Effector memory CD8-positive, alpha-beta T cell (primary cell): ENCODE measurements at regions not wholly inside any gene's neighbourhood (a gene's known extent, or its start where the extent isn't known, plus 50 kb on each side); places are given as distances from the start of the nearest gene placed in this dataset.
"Not testable (repeated sequence)": the region's sequence is repeated elsewhere in the genome, so short reads cannot be mapped to it uniquely, and the experiment has no call there.

ENCODE experiments used
- ATAC-seq: fragments of 150-1000 bp; cut with Tn5 transposase; replicated peaks from 2 replicates; pipeline ENCODE4 v1.10.0; 2021; ENCODE audit warnings: mild to moderate bottlenecking, moderate library complexity
- DNase-seq, 3 experiments: peaks; one replicate each; pipeline ENCODE4 v3.0.0; 2021
- H3K27ac Mint-ChIP-seq, 2 donors: one replicate each; pipeline ENCODE4 v1.8.0; 2022; ENCODE audit warnings: mild to moderate bottlenecking in 2 of 2, mixed read lengths in 2 of 2, moderate library complexity in 2 of 2
- H3K27me3 Mint-ChIP-seq, 2 donors: one replicate each; pipeline ENCODE4 v1.8.0; 2022; ENCODE audit warnings: mixed read lengths in 2 of 2
- H3K36me3 Mint-ChIP-seq: one replicate; pipeline ENCODE4 v1.8.0; 2022; ENCODE audit warnings: mild to moderate bottlenecking, moderate library complexity, mixed read lengths; ENCODE audit not compliant: insufficient read depth
- H3K4me1 Mint-ChIP-seq, 2 donors: one replicate each; pipeline ENCODE4 v1.8.0; 2022; ENCODE audit warnings: low read depth in 2 of 2, mixed read lengths in 2 of 2
- H3K4me3 Mint-ChIP-seq, 2 donors: one replicate each; pipeline ENCODE4 v1.8.0; 2022; ENCODE audit warnings: mild to moderate bottlenecking in 2 of 2, mixed read lengths in 2 of 2, moderate library complexity in 2 of 2
- H3K9me3 Mint-ChIP-seq, 2 donors: one replicate each; pipeline ENCODE4 v1.8.0; 2022; ENCODE audit warnings: mixed read lengths in 2 of 2

DNA sequence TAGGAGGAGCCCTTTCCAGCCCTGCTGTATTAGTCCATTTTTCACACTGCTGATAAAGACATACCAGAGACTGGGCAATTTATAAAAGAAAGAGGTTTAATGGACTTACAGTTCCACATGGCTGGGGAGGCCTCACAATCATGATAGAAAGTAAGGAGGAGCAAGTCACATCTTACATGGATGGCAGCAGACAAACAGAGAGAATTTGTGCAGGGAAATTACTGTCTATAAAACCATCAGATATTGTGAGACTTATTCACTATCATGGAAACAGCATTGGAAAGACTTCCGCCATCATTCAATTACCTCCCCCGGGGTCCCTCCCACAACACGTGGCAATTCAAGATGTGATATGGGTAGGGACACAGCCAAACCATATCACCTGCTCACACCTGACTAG lies 744.3 kb upstream of the SLITRK5 start:
- not testable (repeated sequence) for H3K36me3 Mint-ChIP-seq, H3K27me3 Mint-ChIP-seq, ATAC-seq, H3K9me3 Mint-ChIP-seq, H3K4me1 Mint-ChIP-seq, H3K4me3 Mint-ChIP-seq, H3K27ac Mint-ChIP-seq, DNase-seq

DNA sequence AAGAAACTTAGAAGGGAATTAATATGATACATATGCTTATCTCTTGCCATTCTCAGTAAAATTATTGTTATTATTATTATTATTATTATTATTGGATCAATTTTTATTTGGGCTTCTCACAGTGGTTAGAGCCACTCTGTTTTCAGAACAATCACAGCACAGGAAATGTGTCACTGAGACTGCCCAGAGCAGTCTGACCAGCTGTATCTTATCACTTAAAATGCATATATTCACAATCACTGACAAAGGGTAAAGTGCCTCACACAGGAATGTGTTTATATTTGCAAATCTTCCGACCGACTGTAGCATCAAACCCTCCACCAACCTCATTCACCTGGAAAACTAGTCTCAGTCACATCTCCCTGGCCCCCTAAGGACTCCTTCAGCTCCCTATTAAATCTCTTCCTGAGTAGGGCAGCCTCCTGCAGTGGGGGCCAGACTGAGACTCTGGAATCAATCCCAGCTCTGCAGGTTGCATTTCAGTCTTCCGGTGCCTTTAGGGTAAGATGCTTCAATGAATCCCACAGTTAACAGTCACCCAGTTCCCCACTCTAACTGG lies 738.3 kb upstream of the SLITRK5 start:
- no peak for DNase-seq
- Mint-ChIP-seq H3K27me3 (no peaks in the 10 kb centered on the region), H3K4me3 (no peak overlapping the region), H3K27ac (no peak overlapping the region), H3K36me3 (no peaks in the 10 kb centered on the region), H3K4me1 (no peaks in the 10 kb centered on the region), H3K9me3 (peaks cover 0 to 1% of the 10 kb centered on the region in 2 donors)
- ATAC-seq, result no peak

DNA sequence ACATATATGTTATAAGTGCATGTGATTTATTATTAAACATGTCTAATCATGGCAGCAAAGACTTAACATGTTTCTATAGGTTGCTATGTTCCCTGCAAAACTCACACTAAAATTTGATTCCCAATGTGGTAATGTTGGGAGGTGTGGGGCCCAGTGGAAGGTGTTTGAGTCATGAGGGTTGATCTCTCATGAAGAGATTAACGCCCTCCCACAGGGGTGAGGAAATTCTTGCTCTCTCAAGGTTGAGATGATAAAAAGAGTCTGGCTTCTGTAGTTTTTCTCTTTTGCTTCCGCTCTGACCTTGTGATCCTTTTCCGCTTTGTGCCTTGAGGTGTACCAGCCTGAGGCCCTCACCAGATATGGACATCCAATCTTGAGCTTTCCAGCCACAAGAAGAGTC lies 737.5 kb upstream of the SLITRK5 start:
- no peaks in the 10 kb centered on the region for H3K4me1 Mint-ChIP-seq
- DNase-seq (no peak), ATAC-seq (no peak)
- no peaks in the 10 kb centered on the region for H3K36me3 Mint-ChIP-seq
- H3K4me3 Mint-ChIP-seq, result no peak overlapping the region
- H3K27ac Mint-ChIP-seq, result no peak overlapping the region
- no peaks in the 10 kb centered on the region for H3K27me3 Mint-ChIP-seq
- H3K9me3 Mint-ChIP-seq, result peaks cover 0 to 1% of the 10 kb centered on the region in 2 donors

DNA sequence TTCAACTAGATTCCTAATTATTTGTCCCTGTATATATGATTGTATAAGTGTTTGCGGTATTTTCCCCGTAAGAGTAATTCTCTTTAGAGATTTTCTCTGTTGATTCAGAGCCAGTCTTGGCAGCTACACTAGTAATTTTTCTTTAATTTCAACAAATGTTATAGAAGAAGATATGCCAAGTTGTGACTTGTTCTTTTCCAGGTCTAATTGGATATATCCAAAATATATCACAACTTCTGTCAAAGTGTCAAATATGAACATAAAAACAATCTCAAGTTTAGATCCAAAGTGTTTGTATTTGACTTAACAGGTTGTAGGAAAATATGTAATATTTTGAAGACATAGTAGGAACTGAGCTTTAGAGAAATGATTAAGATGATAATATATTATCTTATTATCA lies 733.9 kb upstream of the SLITRK5 start:
- no peaks in the 10 kb centered on the region for H3K9me3 Mint-ChIP-seq
- no peak for ATAC-seq
- H3K4me1 Mint-ChIP-seq, result no peaks in the 10 kb centered on the region

DNA sequence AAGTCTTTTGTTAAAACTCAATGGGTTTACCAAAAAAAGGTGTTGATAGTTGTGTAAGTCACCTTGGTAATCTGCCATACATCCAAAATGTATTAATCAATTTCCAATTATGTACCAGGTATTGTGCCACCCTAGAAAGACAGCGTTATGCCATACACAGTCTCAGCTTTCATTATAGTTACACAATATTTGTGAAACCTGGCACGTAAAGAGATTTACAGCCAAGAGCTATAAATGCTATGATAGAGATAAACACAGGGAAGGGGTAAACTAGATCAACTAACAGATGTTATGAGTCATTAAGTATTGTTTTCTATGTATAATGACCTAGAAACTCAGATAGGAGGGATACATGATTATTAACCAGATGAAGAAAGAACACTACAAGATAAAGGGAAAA lies 725.6 kb upstream of the SLITRK5 start:
- H3K9me3 Mint-ChIP-seq, result peaks cover 0 to 3% of the 10 kb centered on the region in 2 donors
- DNase-seq, result no peak
- H3K4me3 Mint-ChIP-seq, result no peak overlapping the region
- ATAC-seq, result no peak
- H3K36me3 Mint-ChIP-seq, result no peaks in the 10 kb centered on the region
- no peak overlapping the region for H3K27ac Mint-ChIP-seq
- H3K4me1 Mint-ChIP-seq, result peaks cover 0 to 2% of the 10 kb centered on the region in 2 donors
- no peaks in the 10 kb centered on the region for H3K27me3 Mint-ChIP-seq

More for the DNA sequence above, 733.9 kb upstream of the SLITRK5 start:
- Mint-ChIP-seq H3K27me3 (no peaks in the 10 kb centered on the region), H3K4me3 (no peak overlapping the region), H3K36me3 (no peaks in the 10 kb centered on the region), H3K27ac (no peak overlapping the region)
- DNase-seq, result no peak

DNA sequence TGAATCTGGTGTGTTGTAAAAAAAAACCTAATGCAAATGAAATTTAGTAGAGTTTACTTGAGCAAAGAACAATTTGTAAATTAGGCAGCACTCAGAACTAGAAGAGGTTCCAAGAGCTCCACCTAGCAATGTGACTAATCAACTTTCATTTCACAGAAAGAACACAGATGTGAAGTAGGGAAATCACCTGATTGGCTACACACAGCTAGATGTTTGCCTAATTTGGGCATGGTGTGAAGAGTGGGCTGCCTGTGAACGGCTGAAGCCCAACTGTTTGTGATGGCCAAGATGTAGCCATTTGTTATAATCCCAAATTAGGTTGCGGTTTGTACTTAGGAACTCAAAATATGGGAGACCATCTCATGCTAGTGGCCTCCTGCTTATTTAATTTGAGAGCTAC lies 724.4 kb upstream of the SLITRK5 start:
- ATAC-seq, result no peak
- Mint-ChIP-seq H3K36me3 (no peaks in the 10 kb centered on the region), H3K4me1 (peaks cover 0 to 2% of the 10 kb centered on the region in 2 donors), H3K9me3 (peaks cover 0 to 3% of the 10 kb centered on the region in 2 donors), H3K27me3 (no peaks in the 10 kb centered on the region), H3K4me3 (no peak overlapping the region), H3K27ac (no peak overlapping the region)
- DNase-seq, result no peak

DNA sequence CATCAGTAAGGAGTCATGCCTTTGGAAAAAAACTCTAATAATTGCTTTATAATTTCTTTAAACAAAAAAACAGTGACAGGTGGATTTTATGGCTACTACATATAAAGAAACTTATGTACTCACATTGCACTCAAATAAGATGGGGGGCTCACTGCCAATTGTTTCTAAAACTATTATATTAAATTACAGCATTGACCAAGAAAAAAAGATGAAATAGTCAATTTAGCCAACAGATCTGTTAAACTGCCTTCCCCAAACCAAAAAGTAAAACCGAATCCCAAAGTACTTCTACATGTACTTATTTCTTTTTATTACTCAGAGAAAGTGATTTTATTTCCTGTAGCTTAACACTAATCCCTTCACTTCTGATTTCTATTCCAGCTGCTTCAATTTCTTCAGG lies 716.8 kb upstream of the SLITRK5 start:
- Mint-ChIP-seq H3K36me3 (no peaks in the 10 kb centered on the region), H3K27me3 (no peaks in the 10 kb centered on the region), H3K27ac (no peak overlapping the region), H3K4me3 (no peak overlapping the region), H3K4me1 (no peaks in the 10 kb centered on the region), H3K9me3 (peaks cover 6 to 9% of the 10 kb centered on the region in 2 donors)
- ATAC-seq, result no peak
- DNase-seq, result no peak

DNA sequence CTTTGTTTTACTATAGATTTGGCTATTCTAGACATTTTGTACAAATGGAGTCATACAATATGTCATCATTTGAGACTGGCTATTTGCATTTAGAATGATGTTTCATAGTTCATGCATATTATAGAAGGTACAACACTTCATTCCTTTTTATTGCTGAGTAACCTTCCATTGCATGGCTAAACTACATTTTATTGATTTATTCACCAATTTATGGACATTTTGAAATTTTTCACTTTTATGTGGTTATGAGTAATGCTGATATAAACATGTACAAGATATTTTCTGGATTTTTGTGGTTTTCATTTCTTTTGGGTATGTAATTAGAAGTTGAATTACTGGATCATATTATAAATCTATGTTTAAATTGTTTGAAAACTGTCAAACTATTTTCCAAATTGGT lies 710.3 kb upstream of the SLITRK5 start:
- Mint-ChIP-seq H3K36me3 (no peaks in the 10 kb centered on the region), H3K27ac (no peak overlapping the region), H3K4me3 (no peak overlapping the region), H3K4me1 (no peaks in the 10 kb centered on the region), H3K27me3 (no peaks in the 10 kb centered on the region), H3K9me3 (peaks cover 9% of the 10 kb centered on the region in 2 donors)
- ATAC-seq (no peak), DNase-seq (no peak)

DNA sequence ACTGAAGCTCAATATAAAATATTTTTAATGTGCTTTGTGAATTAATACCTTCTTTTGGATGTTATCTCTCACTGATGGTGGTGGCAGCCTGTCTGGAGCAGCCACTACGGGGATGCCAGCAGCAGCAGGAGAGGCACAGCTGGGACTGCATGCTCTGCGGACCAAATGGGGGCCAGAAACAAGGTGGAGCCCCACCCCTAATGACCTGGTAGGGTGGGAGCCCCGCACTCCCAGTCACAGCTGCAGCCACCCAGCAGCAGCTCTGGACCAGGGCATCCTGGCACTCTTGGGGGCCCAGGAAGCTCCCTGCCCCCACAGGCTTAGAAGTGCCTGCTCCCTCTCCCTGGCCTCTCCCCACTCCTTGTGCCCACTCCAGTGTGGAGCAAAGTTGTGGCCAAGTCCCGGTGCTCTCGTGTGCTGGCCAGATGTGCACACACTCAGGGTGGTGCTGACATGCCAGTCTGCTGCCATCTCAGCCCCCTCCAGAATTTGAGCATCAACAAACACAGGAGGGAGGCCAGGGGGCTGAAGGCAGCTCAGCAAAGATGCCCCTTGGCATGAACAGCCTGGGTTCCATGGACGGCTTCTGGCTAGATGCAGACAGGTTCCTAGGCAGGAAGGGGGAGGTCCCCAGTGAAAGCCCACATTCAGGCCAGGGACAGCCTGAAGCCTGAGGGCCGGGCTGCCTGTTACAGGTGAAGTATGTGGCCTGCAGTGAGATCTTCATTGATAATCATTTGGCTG lies 696.7 kb upstream of the SLITRK5 start:
- peaks cover 0 to 1% of the 10 kb centered on the region in 2 donors for H3K9me3 Mint-ChIP-seq
- DNase-seq (no peak), ATAC-seq (no peak)
- H3K36me3 Mint-ChIP-seq, result no peaks in the 10 kb centered on the region
- H3K27me3 Mint-ChIP-seq, result no peaks in the 10 kb centered on the region
- no peak overlapping the region for H3K27ac Mint-ChIP-seq
- no peak overlapping the region for H3K4me3 Mint-ChIP-seq
- H3K4me1 Mint-ChIP-seq, result no peaks in the 10 kb centered on the region

DNA sequence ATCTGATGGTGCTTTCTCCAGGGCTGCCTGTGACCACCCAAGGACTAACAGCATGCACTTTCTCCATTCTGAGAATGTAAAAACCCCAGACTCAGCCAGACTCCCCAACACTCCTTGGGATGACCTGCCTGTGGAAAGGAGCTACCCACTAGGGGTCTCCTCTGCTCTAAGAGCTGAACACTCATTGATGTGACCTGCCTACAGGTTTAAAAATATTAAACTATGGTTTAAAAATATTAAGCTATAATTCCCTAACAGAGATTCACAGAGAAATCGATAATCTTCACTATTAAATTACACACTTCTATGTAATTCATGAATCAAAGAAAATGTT lies 696.2 kb upstream of the SLITRK5 start:
- Mint-ChIP-seq H3K4me3 (no peak overlapping the region), H3K36me3 (no peaks in the 10 kb centered on the region), H3K27me3 (no peaks in the 10 kb centered on the region), H3K9me3 (peaks cover 0 to 1% of the 10 kb centered on the region in 2 donors), H3K4me1 (no peaks in the 10 kb centered on the region), H3K27ac (no peak overlapping the region)
- ATAC-seq (no peak), DNase-seq (no peak)

DNA sequence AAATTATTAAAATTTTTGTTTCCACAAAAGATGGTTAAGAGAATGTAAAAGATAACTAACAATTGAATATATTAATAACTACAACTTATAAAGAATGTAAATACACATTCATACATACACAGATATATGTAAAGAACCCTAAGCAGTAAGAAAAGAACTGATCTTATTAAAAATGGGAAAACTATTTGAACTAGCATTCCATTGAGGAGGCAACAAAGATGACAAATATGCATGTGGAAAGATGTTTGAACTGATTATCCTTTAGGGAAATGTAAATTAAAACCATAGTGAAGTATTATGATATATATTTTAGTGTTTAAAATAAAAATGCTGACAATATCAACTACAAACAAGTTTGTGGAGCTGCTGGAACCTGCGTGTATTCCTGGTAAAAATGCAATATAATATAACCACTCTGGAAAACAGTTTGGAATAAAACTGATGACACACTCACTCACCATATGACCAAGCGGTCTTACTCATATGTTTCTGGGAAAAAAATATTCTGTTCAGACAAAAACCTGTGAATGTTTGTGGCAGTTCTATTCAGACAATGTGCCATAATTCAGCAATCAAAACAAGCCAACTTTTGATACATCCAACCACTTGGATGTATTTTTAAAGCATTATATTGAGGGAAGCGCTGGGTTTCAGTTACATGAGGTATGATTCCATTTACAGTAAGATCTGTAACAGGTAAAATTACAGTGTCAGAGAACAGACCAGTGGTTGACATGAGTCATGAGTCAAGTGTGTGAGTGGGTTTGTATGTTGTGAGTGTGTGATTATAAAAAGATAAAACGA lies 694.4 kb upstream of the SLITRK5 start:
- H3K27ac Mint-ChIP-seq, result no peak overlapping the region
- H3K4me3 Mint-ChIP-seq, result no peak overlapping the region
- DNase-seq, result no peak
- no peaks in the 10 kb centered on the region for H3K27me3 Mint-ChIP-seq
- H3K36me3 Mint-ChIP-seq, result no peaks in the 10 kb centered on the region
- no peaks in the 10 kb centered on the region for H3K4me1 Mint-ChIP-seq
- no peak for ATAC-seq
- H3K9me3 Mint-ChIP-seq, result peaks cover 0 to 1% of the 10 kb centered on the region in 2 donors

DNA sequence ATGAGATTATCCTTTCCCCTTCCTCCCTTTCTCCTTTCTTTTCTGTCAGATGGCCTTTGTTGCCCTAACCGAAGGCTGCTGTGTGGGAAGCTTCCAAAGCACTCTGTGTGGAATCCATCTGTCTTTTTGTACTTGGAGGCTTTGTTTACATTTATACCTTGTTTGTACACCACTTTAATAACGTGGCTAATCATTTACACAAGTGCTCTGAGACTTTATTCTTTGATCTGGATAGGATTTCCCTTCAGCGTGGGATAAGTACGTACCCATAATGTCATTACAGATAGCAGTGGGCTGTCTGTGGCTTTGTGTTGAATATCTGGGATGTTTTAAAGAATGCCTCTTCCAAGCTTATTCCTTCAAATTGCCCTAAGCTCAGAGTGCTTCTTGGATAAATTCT lies 684.7 kb upstream of the SLITRK5 start:
- H3K27me3 Mint-ChIP-seq, result no peaks in the 10 kb centered on the region
- no peak for DNase-seq
- no peaks in the 10 kb centered on the region for H3K9me3 Mint-ChIP-seq
- no peak overlapping the region for H3K4me3 Mint-ChIP-seq
- peaks cover 0 to 2% of the 10 kb centered on the region in 2 donors for H3K4me1 Mint-ChIP-seq
- no peaks in the 10 kb centered on the region for H3K36me3 Mint-ChIP-seq
- ATAC-seq, result no peak
- H3K27ac Mint-ChIP-seq, result no peak overlapping the region

DNA sequence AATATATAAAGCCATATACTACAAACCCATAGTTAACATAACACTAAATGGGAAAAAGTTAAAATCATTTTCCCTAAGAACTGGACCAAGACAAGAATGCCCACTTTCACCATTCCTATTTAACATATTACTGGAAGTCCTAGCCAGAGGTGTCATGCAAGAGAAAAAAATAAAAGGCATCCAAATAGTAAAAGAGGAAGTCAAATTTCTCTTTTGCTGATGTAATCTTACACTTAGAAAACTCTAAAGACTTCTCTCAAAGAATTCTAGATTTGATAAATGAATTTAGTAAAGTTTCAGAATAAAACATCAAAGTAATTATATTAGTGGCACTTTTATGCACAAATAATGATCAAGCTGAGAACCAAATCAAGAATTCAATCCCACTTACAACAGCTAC lies 678.9 kb upstream of the SLITRK5 start:
- ATAC-seq, result no peak

DNA sequence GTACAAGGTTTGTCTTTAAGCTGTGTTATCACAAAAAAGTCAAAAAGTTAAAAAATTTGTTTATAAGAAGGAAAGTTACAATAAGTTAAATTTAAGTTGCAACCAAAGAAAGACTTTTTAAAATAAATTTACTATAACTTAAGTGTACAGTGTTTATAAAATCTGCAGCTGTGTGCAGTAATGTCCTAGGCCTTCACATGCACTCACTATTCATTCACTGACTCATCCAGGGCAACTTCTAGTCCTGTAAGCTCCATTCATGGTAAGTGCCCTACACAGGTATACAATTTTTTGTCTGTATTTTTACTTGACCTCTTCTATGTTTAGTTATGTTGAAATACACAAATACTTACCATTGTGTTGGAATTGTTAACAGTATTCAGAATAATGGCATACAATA lies 667.9 kb upstream of the SLITRK5 start:
- no peaks in the 10 kb centered on the region for H3K4me1 Mint-ChIP-seq
- H3K36me3 Mint-ChIP-seq, result no peaks in the 10 kb centered on the region
- H3K27me3 Mint-ChIP-seq, result no peaks in the 10 kb centered on the region
- H3K9me3 Mint-ChIP-seq, result peaks cover 16 to 20% of the 10 kb centered on the region in 2 donors
- DNase-seq (no peak), ATAC-seq (no peak)
- H3K4me3 Mint-ChIP-seq, result no peak overlapping the region
- no peak overlapping the region for H3K27ac Mint-ChIP-seq

More for the DNA sequence above, 678.9 kb upstream of the SLITRK5 start:
- Mint-ChIP-seq H3K4me3 (no peak overlapping the region), H3K9me3 (peaks cover 4 to 21% of the 10 kb centered on the region in 2 donors), H3K27ac (no peak overlapping the region), H3K4me1 (no peaks in the 10 kb centered on the region), H3K27me3 (no peaks in the 10 kb centered on the region), H3K36me3 (no peaks in the 10 kb centered on the region)
- no peak for DNase-seq
